GM13976 (cell line): ENCODE measurements at regions not wholly inside any gene's neighbourhood (a gene's known extent, or its start where the extent isn't known, plus 50 kb on each side); places are given as distances from the start of the nearest gene placed in this dataset.

Experiments used
- DNase-seq: peaks from one replicate; pipeline ENCODE4 v3.0.0; 2012; ENCODE audit warnings: low spot score
- in situ Hi-C: fragments of 300-500 bp; cut with MboI; formaldehyde crosslinking; loops from one replicate; pipeline ENCODE4 v1.12.0; 2022; ENCODE audit warnings: low sequenced_read_pairs, mixed read lengths, inconsistent platforms; ENCODE audit not compliant: unreplicated experiment
- TF ChIP-seq, protein P1 (sequence below): IDR thresholded peaks from 2 replicates; pipeline ENCODE4 v1.5.1; 2012; ENCODE audit warnings: borderline replicate concordance, mild to moderate bottlenecking; ENCODE audit not compliant: insufficient read depth; ENCODE audit errors: extremely low read depth, missing control alignments, control extremely low read depth

DNA sequence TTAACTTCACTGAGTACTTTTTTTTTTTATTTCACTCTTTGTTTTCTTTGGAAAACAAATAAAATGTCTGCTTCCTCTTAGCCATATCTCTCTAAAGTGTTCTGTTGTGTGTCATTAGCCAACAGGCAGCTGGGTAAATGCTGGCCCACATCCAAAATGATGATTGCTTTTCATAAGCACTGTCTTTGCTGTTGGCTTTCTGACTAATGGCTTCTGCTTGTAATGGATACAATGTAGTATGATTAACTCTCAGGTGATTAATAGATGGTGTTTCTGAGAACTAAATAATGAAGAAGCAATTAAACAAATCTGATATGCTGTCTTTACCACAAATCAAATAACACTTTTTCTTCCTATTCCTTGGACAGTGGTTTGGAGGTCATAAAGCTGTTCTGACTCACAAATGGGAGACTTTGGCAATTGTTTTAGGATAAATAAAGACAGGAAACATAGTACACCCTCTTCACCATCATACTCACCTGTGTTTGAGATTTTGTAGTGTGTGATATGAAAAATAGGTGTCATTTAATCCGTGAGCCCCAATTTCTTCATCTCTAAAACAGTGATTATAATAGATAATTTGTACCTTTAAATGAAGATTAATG is 888.4 kb downstream of the TSN start:
- DNase-seq, result no peak
- in situ Hi-C loops, result no loop called here
- TF ChIP-seq, protein P1, sequence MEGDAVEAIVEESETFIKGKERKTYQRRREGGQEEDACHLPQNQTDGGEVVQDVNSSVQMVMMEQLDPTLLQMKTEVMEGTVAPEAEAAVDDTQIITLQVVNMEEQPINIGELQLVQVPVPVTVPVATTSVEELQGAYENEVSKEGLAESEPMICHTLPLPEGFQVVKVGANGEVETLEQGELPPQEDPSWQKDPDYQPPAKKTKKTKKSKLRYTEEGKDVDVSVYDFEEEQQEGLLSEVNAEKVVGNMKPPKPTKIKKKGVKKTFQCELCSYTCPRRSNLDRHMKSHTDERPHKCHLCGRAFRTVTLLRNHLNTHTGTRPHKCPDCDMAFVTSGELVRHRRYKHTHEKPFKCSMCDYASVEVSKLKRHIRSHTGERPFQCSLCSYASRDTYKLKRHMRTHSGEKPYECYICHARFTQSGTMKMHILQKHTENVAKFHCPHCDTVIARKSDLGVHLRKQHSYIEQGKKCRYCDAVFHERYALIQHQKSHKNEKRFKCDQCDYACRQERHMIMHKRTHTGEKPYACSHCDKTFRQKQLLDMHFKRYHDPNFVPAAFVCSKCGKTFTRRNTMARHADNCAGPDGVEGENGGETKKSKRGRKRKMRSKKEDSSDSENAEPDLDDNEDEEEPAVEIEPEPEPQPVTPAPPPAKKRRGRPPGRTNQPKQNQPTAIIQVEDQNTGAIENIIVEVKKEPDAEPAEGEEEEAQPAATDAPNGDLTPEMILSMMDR, result no peak

DNA sequence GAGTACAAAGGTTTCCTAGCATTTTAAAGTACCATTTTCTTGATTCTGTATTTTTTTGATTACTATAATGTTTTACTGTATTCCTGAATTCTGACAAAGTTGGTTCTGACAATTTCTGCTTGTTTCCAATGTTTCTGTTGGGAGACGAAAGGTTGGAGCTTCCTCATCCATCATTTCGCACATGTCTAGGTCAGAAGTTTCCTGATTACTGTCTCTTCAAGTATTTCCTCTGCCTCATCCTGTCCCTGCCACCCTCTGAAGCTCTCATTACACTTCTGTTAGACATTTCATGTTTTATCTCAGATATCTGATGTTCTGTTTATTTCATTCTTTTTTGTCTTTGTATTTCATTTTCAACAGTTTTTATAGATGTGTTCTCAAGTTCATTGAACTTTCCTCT is 895.8 kb downstream of the TSN start:
- TF ChIP-seq, protein P1, result no peak
- in situ Hi-C loops, result no loop called here
- no peak for DNase-seq

DNA sequence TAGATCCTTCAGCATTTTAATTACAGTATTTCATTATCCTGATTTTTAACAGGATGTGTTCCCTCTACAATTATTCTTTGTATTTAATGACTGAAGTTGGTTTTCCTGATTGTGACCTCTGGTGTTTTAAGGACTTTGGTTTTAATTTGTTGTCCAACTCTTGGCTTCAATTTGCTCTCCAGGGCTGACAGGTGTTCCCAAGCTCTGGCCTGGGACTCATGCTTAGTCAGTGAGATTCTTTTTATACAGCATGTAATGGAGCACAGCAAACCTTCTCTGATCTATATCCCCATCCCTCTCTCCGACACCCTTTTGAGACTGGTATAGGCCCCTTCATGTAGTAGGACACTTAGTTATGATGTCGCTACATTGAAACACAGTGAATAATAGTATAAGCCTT is 896.3 kb downstream of the TSN start:
- TF ChIP-seq, protein P1, result no peak
- no peak for DNase-seq
- in situ Hi-C loops, result no loop called here

DNA sequence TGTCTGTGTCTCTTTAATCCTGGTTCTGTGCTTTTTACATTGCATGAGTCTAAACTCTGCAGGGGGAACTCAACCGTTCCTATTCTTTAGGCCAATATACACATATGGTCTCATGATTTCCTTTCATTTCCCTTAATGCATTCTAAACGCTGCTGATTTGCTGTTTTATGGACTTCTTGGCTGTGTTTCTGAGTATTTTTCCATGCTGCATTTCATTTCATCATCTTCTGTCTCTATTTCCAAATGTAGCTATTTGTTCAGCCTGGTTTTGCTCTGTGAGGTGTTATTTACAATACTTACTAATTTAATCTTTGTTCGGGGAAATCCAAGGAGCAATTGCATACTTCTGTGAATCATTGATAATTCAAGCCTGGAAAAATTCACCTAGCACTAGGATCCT is 897.2 kb downstream of the TSN start:
- TF ChIP-seq, protein P1, result no peak
- no peak for DNase-seq

DNA sequence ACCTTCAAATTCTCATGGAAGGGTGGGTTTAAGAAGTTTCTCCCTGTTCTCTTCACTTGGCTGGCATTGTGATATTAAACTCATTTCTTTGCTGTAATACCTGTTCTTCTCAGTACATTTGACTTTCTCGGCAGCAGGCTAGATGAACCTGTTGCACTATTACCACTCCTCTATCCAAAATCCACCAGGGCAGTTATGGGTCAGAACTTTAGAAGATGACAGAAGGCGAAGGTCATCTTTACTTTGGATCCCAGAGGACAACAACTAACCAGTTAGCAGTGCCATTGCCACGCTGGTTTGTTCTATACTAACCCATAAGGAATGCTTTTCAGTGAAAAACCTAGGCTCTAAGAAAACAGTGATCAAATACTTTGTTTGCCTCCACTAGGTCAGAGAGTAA is 901.0 kb downstream of the TSN start:
- in situ Hi-C loops, result no loop called here
- TF ChIP-seq, protein P1, result no peak
- DNase-seq, result no peak

More for the DNA sequence above, 897.2 kb downstream of the TSN start:
- in situ Hi-C loops, result no loop called here

DNA sequence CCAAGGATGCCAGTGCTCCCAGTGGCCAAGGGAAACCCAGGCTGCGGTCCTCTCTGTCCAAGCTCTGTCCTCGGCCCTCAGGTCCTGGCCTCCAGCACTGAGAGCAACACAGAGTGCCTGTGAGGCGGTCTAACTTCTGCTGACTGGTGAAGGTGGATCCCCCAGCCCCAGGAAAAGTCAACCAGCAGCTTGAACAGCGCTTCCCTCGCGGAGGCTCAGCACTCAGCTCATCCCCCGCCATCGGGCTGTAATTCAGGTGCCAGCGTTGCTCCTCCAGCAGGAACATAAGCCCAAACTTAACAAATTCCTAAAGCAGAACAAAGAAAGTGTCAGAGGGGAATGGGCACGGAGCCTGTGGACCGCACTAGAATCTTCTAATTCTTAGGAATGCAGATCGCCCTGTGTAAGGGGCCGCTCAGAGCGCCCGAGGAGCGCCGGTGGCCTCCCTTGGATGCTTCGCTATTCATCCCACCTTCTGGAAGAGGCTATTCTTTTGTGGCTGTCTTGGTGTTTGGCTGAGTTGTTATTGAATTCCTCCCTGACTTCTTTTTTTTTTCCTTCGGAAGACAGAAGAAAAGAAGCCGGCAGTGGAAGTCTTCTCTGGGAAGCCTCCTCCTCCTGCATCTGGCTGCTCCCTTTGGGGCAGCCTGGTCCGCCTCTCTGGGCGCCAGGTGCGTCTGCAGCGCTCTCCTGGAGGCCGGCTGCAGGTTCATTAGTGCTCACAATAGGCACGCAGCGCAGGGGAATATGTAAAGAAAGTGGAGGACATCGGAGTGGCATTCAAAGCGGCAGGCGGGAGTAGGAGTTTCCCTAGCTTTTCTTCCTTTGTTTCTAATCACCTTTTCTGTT is 905.6 kb downstream of the TSN start:
- TF ChIP-seq, protein P1, result no peak
- no peak for DNase-seq

More for the DNA sequence above, 905.6 kb downstream of the TSN start:
- in situ Hi-C loops, result no loop called here
